Kasumi-1 (cell line): ENCODE measurements at regions not wholly inside any gene's neighbourhood (a gene's known extent, or its start where the extent isn't known, plus 50 kb on each side); places are given as distances from the start of the nearest gene placed in this dataset.
A peak's percentile ranks its signal among the peaks of the same experiment; 100 is the strongest.
"Not testable (repeated sequence)": the region's sequence is repeated elsewhere in the genome, so short reads cannot be mapped to it uniquely, and the experiment has no call there.

ENCODE experiments used
- DNase-seq, 2 experiments: peaks; one replicate each; lab custom pipeline; 2025; lab: John Stamatoyannopoulos, UW

DNA sequence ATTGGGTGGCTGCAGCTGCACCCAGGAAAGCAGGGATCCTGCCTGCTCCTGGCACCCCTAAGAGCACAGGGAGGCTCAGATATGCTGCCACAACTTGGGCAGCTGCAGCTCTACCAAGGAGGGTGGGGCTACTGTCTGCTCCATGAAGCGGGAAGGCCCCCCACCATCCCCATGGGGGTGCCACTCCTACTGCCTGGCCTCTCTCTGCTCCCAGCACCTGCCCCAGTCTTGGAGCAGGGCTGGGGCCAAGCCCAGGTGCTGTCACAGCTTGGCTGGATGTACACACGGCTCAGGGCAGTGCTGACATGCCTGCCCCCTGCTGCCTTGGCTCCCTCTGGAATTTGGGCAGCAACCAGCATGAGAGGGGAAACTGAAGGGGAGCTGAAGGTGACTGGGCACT is 214.7 kb upstream of the PLPPR1 start:
- no peak for DNase-seq

DNA sequence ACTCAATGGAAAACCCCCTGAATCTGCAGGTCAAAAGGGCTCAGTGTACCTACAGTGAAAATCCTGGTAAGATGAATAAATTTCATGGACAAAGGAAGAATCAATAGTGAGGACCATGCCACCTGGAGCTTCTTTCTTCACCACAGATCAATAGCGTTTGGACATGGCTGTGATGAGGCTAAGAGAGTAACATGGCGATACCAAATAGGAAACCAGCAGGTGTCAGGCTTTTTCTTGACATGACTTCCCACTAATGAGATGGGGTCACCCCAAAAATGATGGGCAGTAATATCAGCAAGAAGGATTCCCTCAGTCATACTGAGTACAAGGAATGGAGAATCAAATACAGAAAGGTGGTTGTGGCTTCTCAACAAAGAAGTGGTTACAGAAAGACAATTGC is 208.5 kb upstream of the PLPPR1 start:
- no peak for DNase-seq

DNA sequence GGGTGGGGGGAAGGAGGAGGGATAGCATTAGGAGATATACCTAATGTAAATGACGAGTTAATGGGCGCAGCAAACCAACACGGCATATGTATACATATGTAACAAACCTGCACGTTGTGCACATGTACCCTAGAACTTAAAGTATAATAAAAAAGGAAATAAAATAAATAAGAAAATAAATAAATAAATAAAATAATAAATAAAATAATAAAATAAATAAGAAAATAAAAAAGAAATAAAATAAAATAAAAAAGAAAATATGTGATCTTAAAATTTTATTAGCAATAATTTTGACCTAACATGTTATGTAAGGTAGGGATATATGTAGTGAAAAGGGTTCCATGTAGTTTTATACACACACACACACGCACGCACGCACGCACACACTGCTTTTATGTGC is 195.5 kb upstream of the PLPPR1 start:
- DNase-seq, result not testable (repeated sequence)

DNA sequence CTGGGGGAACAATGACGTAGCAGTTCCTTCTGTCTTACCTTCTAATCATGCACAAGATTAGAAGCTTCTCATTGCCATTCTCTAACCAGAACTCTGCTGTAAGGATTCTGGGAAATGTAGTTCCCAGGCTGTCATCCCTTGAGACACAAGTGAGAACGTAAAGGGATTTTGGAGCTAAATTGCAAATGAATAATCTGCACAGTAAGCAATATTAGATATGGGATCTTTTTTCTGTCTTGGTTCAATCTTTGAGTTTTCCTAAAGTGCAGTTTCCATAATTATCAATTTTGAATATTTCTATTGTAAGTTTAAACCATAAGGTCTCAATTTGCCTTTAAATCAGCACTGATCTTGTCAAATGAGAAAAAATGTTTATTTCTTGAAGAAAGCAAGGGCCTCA is 189.7 kb upstream of the PLPPR1 start:
- DNase-seq, result no peak

DNA sequence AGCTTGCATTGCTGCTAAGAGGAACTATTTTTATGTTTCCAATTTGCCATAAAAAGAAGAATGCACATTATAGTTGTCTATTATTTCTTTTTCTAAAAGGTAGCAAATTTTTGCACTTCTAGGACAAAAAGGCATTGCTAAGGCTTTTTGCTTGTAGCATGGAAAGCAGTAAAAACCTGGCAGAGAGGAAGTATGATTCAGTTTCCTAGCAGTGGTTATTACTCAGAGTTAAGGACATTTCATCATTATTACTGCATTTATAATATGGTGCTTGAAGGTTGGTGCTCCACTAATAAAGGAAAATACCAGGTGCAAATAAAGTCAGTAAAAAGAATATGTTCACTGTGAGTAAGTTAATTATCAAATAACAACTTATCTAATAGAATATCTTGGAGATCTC is 179.8 kb upstream of the PLPPR1 start:
- DNase-seq, result peak in 1 of 2 experiments; percentile 1

DNA sequence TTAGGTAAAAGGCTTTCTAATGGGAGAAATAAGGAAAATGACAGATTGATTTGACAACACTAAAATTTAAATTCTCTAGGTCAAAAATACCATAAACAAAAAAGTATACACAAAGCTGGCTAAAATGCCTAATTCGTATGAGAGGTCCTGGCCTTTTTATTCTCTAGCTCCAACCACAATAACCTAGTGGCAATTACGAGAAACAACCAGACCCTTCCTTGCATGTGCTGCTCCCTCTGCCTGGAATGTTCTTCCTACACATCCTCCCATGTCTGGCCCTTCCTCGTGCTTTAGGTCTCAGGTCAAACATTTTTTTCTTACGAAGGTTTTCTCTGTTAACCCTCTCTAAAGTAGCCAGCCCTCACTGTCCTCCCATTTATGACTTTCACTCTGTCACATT is 176.4 kb upstream of the PLPPR1 start:
- DNase-seq, result no peak

DNA sequence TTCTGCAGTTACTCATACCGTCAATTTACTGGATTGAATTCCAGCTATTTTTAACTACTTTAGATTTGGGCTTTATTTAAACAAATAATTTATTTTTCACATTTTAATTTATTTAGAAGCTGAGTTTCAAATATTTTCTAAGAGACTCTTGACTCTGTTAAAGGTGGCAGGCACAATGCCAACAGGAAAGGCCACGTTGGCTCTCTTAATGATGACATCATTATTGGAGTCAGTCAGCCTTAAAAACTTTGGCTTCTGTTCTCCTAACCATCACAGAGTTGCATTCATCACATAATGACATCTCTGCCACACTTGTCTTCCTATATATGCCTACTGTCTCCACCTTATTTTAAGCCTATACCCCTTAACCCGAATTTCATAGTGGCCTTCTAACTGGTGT is 172.3 kb upstream of the PLPPR1 start:
- DNase-seq, result no peak

DNA sequence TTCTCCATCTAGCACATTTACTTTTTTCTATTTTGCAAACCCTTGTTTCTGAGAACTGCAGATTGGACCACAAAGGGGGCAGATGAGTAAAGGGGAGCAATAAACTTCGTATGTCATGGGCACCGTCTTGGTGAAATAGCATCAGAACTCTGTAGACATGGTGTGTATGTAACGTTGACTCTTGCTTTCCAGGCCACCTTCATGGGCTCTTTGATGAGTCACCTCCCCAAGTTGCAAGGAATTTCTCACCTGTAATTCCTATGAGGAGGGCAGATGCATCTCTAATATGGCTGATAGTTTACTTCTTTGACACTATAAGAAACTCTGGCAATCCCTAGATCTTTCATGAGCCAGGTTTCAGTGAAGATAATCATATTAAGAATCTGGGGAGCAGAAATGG is 163.4 kb upstream of the PLPPR1 start:
- DNase-seq, result no peak

DNA sequence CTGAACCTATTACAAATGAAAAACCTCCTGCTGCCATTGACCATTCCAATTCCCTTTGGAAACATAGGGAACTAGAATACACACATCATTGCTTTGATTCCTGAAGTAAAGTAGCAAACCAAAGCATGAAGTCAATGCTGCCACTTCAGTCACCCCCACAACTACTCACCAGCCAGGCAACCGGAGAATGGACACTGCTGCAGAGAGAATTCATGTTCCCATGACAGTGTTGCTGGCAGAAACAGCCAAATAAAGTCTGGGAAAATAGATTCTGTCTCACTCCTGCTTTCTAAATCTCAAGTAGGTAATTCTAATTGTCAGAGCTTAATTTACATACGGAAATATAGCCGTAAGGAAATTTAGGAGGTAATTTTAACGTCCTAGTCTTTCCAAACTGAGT is 162.9 kb upstream of the PLPPR1 start:
- no peak for DNase-seq

DNA sequence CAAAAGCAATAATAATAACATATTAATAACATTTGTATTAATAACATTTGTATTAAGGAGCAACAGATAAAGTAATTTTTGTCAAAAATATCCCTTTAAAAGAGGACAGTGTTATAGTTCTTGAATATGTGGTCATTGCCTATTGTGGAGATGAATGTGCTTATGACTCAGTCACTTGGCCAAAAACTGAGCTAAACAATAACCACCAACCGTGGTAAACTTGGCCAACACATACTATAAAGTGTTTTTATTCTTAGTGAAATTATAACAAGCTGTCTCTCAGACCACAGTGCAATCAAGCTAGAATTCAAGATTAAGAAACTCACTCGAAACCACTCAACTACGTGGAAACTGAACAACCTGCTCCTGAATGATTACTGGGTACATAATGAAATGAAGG is 159.2 kb upstream of the PLPPR1 start:
- no peak for DNase-seq

DNA sequence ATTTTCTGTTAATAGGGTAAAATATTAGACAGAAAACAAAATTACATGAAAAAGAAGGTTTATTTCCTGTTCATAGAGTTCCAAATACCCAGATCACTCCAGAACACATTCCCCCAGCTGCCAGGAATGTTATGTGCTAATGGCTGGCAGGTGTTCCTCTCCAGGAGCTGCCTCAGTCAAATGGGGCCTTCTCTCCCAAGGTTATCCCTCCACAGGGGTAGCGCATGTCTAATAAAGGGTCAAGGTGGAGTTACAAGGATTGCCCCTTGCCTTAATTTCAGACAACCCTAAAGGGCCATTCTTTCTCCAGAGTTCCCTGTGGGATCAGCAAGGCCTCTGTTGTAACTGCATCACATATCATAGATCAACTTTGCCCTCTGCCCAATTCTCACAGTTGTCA is 148.6 kb upstream of the PLPPR1 start:
- DNase-seq, result no peak

DNA sequence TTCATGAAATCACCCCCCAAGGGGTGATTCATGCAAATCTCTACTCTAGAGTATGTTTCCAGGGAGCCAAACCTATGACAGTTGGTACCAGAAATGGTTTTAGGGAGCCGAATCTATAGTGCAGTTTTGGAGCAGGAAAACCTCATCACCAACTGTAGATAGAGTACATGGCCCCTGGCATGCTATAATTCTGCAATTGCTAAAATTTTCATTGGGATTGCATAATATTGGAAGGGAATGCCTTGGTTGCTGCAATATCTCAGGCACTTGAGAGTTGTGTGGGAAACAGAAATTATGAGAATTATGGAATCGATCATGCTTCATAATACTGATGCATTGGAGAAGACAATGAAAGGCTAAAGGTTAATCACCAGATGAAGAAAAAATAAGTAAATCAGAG is 148.2 kb upstream of the PLPPR1 start:
- DNase-seq, result no peak

DNA sequence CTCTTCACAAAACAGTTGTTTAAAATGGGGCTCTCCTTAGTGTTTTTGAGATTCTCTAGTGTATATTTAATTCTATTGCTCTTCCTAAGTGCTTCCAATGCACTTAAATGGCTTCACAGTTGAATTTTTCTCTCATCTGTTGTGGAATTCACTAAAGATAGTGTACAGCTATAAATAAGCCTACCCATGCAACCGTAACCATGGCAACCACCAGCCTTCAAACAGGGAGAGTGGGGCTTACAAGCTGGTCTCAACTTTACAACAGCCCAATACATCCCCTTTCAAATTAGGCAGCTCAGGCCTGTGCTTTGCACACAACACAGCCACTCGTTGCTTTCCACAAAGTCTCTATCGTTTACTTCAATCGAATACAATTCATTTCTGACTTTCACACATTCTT is 144.0 kb upstream of the PLPPR1 start:
- no peak for DNase-seq

DNA sequence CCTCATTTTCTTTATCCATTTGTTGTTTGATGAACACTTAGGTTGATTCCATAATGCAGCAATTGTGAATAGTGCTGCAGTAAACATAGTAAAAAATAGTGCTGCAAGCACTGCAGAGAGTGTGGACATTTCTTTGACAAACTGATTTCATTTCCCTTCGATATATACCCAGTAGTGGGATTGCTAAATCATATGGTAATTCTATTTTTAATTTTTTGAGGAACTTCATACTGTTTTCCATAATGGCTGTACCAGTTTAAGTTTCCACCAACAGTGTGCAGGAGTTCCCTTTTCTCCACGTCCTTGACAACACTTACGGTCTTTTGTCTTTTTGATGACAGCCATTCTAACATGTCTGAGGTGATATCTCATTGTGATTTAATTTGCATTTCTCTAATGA is 138.2 kb upstream of the PLPPR1 start:
- DNase-seq, result no peak

DNA sequence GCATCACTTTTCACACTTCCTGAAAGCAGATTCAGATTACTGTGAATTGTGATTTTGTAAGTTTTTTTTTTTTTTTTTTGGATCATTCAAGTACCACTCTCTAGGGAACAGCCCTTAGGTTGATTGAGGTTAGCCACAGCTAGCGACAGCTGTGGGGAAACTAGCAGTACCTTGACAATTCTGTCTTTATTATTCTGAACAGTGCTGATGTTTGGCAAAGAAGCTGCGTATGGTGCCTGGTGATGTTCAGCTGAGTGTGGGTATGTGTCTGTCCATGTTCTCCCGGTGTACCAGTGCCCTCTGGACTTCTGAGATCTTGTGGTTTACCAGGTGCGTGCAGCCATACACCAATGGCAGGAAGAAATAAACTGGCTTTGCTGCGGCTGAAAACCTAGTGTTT is 117.3 kb upstream of the PLPPR1 start:
- DNase-seq, result no peak

DNA sequence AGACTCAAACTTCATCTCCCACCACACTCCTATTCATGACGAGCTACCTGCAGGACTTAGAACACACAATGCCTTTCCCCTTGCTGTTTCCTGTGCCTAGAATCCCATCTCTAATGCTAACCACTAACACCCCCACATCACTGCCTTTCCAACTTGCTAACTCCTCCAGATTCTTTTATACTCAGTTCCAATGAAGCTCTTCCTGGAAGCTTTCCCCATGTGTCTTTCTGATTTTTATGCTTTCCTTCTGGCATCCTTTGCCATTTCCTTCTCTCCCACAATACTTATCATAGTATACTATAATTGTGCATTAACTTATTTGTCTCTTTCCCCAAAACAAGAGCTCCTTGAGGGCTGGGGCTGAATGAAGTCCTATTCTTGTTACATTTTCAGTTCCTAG is 115.3 kb upstream of the PLPPR1 start:
- DNase-seq, result no peak

DNA sequence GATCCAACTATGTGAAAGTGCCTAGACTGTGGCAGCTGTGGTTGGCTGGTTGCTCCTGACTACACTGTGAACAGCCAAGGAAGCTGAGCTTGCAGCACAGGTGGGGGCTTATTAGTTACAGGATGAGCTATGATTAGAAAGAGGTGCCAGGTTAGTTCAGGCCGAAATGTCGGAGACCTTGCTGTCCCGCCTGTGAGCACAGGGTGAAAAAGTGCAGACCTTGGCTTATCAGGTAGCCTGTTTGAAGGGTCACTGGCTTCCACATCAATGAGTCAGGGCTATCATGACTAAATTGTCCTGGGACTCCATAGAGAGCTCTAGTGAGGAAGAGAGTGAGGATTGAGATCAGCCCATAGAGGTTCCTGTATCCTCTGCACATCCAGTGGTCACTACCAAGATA is 114.3 kb upstream of the PLPPR1 start:
- DNase-seq, result no peak

DNA sequence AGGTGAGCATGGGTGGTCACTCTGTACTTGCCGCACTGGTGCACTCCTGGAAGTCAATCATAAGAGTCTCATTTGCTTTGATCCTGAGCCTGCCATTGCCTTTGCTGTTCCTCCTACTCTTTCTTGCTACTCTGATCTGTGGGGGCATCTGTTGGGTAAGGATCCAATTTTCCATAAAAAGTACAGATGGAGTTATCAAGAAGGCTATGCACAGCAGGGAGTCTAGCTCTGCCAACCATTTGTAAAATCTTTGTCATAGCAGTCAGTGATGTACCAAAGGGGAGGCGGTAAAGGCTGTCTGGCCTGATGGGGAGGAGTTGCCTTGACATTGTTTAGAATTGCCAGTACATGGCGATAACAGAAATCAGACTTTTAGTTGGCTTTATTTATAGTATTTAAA is 109.0 kb upstream of the PLPPR1 start:
- no peak for DNase-seq

DNA sequence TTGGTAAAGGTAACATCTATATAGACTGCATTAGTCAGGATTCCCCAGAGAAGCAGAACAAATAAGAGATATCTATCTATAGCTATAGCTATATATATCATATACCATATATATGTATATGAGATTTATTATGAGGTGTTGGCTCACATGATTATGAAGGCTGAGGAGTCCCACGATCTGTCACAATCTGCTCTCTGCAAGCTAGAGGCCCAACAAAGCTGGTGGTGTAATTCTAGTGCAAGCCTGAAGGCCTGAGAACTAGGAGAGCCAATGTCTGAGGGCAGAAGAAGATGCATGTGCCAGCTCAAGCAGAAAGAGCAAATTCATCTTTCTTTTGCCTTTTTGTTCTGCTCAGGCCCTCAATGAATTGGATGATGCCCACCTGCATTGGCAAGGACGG is 102.2 kb upstream of the PLPPR1 start:
- DNase-seq, result no peak

DNA sequence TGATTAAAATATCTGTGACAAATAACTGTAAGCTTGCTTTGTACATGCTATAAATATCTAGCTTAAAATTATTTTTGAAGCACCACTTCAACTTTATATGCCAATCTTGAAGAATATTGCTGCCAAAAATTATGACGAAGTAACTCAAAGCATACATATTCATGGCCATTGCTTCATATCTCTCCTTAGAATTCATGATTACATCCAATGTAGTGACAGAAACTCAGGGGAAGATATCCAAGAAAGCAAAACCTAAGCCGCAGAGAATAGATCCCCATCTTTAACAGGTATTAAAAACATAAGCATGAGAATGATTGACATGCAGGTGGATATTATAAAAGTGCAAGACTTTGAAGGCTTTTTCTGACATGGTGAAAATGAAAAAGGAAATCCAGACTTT is 100.8 kb upstream of the PLPPR1 start:
- DNase-seq, result no peak

DNA sequence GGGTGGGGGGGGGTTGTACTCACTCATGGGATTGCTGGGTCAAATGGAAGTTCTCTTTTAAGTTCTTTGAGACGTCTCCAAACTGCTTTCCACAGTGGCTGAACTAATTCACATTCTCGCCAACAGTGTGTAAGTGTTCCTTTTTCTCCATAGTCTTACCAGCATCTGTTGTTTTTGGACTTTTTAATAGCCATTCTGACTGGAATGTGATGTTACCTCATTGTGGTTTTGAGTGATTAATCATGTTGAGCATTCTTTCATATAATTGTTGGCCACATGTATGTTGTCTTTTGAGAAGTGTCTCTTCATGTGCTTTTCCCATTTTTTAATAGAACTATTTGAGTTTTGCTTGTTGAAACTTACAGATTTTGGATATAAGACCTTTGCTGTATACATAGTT is 94.9 kb upstream of the PLPPR1 start:
- no peak for DNase-seq

DNA sequence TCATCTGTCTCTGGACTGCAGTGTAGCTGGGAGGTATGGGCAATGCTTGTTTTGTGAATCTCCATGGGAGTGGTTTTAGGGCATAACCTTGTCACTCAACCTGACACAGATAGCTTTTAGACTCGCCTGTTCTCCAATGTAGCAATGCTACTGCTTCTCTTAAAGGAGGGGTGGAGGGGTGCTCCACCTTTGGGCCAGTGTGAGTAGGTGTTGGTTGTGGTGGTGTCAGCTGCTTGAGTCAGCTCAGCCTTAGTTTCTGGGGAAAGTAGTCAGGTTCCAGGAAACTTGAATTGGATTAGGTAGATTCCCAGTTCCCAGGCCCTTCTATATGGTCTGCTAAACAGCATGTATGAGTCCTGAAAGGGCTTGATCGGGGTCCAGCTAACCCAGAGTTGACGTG is 91.1 kb upstream of the PLPPR1 start:
- DNase-seq, result no peak

DNA sequence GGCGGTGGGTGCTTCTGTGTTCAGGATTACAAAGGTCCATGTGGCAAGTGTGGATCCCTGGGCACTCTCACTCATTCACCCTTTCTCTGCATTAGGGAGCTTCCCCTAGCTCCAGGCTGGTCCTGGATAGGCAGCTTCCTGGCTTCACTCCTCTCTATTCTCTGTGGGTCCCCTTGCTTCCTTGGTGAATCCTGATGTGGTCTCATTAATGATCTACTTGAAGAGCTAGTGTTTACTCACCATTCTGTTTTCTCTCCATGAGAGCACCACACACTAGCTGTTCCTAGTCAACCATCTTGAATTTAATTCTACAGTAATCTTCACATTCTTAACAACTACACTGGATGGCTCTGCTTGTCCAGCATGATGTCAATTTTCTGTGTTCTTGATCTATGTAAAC is 90.0 kb upstream of the PLPPR1 start:
- DNase-seq, result no peak

DNA sequence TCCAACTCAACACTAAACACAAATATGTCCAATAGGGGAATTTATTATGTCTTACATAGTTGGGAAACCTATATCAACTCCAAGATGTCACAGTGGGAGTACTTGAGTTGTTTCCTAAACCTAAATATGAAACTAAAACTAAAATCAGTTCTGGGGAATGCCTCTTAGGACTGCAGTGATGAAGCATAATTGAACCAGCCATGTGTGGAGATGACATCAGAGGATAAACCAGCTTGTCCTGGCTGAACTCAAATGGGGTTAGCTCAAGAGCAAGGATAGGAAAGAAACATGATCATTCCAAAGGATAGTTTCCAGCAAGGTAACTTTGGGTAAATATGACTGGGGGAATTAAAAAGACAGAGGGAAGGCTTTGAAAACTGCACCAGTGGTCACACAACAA is 88.9 kb upstream of the PLPPR1 start:
- no peak for DNase-seq

DNA sequence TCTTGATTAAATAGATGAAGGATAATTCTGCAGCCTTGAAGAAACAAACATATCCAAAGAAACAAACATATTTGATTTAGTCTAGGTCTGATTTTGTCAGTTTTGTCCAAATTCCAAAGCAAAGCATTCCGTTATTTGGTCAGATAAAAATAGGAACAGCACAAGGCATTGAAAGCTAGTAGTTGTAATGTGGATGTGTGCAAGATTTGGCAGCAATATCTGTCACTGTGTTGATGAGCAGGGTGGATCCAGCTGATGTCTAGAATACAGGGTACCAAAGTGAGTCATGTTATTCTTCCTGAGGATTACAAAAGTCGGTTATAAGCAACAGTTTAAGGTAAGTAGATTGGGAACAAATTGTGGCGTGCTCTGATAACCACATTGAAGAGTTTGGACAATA is 69.3 kb upstream of the PLPPR1 start:
- DNase-seq, result no peak
